Testis (tissue), 2 donors: ENCODE measurements at regions not wholly inside any gene's neighbourhood (a gene's known extent, or its start where the extent isn't known, plus 50 kb on each side); places are given as distances from the start of the nearest gene placed in this dataset.

Experiments used
- CTCF ChIP-seq, 3 experiments: fragments of 450-650 bp in 2 of 3; fragments of 200-600 bp in 1 of 3; sonication (generic) in 1 of 3; IDR thresholded peaks; one replicate each; pipeline ENCODE4 v1.5.1; 2016 to 2019; ENCODE audit warnings: antibody characterized with exemption in 3 of 3, mild to moderate bottlenecking in 2 of 3, moderate library complexity in 1 of 3
- POLR2A ChIP-seq: fragments of 450-650 bp; IDR thresholded peaks from one replicate; pipeline ENCODE4 v1.6.1; 2017; ENCODE audit warnings: antibody characterized with exemption, mild to moderate bottlenecking, moderate library complexity

GRCh38 chr12:43072431-43072830 lies 479.6 kb downstream of the ADAMTS20 start:
- no peak for TF ChIP-seq CTCF (IDR thresholded peaks at IDR 0.05)
- no peak for TF ChIP-seq POLR2A
